ENCODE measurements at regions not wholly inside any gene's neighbourhood (a gene's known extent, or its start where the extent isn't known, plus 50 kb on each side); places are given as distances from the start of the nearest gene placed in this dataset.

- no peak for DNase-seq
These were observed 300.2 kb upstream of the SLCO3A1 start for GRCh38 chr15:91553196-91553854.

- DNase-seq = no peak
These were observed 298.2 kb upstream of the SLCO3A1 start for GRCh38 chr15:91555312-91555711.

GRCh38 chr15:91556926-91557325 lies 296.6 kb upstream of the SLCO3A1 start:
- DNase-seq = no peak

GRCh38 chr15:91559066-91559465 lies 294.4 kb upstream of the SLCO3A1 start:
- DNase-seq = peak in 47 of 56 donors; percentile 9 to 82 (median 56)

- DNase-seq = peak in 24 of 56 donors; percentile 5 to 68 (median 29)
These were observed 292.0 kb upstream of the SLCO3A1 start for GRCh38 chr15:91561371-91562100.

- no peak for DNase-seq
These were observed 290.8 kb upstream of the SLCO3A1 start for GRCh38 chr15:91562698-91563097.

GRCh38 chr15:91564631-91565030 lies 288.9 kb upstream of the SLCO3A1 start:
- no peak for DNase-seq

GRCh38 chr15:91566141-91566540 lies 287.4 kb upstream of the SLCO3A1 start:
- DNase-seq = no peak

- DNase-seq = no peak
These were observed 285.5 kb upstream of the SLCO3A1 start for GRCh38 chr15:91568036-91568435.

GRCh38 chr15:91572110-91572509 lies 281.4 kb upstream of the SLCO3A1 start:
- no peak for DNase-seq

GRCh38 chr15:91576096-91576495 lies 277.4 kb upstream of the SLCO3A1 start:
- no peak for DNase-seq

- no peak for DNase-seq
These were observed 275.0 kb upstream of the SLCO3A1 start for GRCh38 chr15:91578511-91578910.

GRCh38 chr15:91584895-91585294 lies 268.6 kb upstream of the SLCO3A1 start:
- DNase-seq = no peak

- DNase-seq = no peak
These were observed 266.9 kb upstream of the SLCO3A1 start for GRCh38 chr15:91586560-91586959.

- DNase-seq = no peak
These were observed 264.1 kb upstream of the SLCO3A1 start for GRCh38 chr15:91589360-91589759.

GRCh38 chr15:91592567-91592966 lies 260.9 kb upstream of the SLCO3A1 start:
- no peak for DNase-seq

- DNase-seq = no peak
These were observed 260.4 kb upstream of the SLCO3A1 start for GRCh38 chr15:91593067-91593466.

GRCh38 chr15:91593653-91594052 lies 259.9 kb upstream of the SLCO3A1 start:
- no peak for DNase-seq

- no peak for DNase-seq
These were observed 254.2 kb upstream of the SLCO3A1 start for GRCh38 chr15:91599261-91599660.

GRCh38 chr15:91603384-91604080 lies 250.0 kb upstream of the SLCO3A1 start:
- DNase-seq = peak in 1 of 56 donors; percentile 17

- DNase-seq = no peak
These were observed 249.4 kb upstream of the SLCO3A1 start for GRCh38 chr15:91604122-91604521.

- no peak for DNase-seq
These were observed 247.9 kb upstream of the SLCO3A1 start for GRCh38 chr15:91605576-91605975.
